Suprapubic skin (tissue), 4 donors: ENCODE measurements at regions not wholly inside any gene's neighbourhood (a gene's known extent, or its start where the extent isn't known, plus 50 kb on each side); places are given as distances from the start of the nearest gene placed in this dataset.
A peak's percentile ranks its signal among the peaks of the same experiment; 100 is the strongest.
"Not testable (repeated sequence)": the region's sequence is repeated elsewhere in the genome, so short reads cannot be mapped to it uniquely, and the experiment has no call there.

Experiments
- DNase-seq, 2 donors: peaks; one replicate each; pipeline ENCODE4 v3.0.0-alpha.2; 2019; ENCODE audit warnings: low spot score in 2 of 2
- H3K27ac ChIP-seq: fragments of 200-600 bp; sonication (generic); one replicate; pipeline ENCODE4 v1.5.1; 2019
- H3K27me3 ChIP-seq: fragments of 200-600 bp; sonication (generic); one replicate; pipeline ENCODE4 v1.5.1; 2019
- H3K36me3 ChIP-seq: fragments of 200-600 bp; sonication (generic); one replicate; pipeline ENCODE4 v1.5.1; 2019
- H3K4me1 ChIP-seq: fragments of 200-600 bp; sonication (generic); one replicate; pipeline ENCODE4 v1.5.1; 2019
- H3K4me3 ChIP-seq: fragments of 200-600 bp; sonication (generic); one replicate; pipeline ENCODE4 v1.5.1; 2019; ENCODE audit warnings: mild to moderate bottlenecking
- H3K9me3 ChIP-seq: fragments of 200-600 bp; sonication (generic); one replicate; pipeline ENCODE4 v1.5.1; 2019
- EP300 ChIP-seq: sonication (generic); formaldehyde crosslinking; IDR thresholded peaks from one replicate; pipeline ENCODE4 v1.6.1; 2017; ENCODE audit warnings: antibody characterized with exemption
- POLR2A ChIP-seq, 2 donors: fragments of 450-650 bp; IDR thresholded peaks; one replicate each; pipeline ENCODE4 v1.6.1; 2017; ENCODE audit warnings: antibody characterized with exemption in 2 of 2, mild to moderate bottlenecking in 2 of 2, moderate library complexity in 2 of 2
- POLR2AphosphoS5 ChIP-seq, 3 donors: sonication (generic); formaldehyde crosslinking; IDR thresholded peaks; one replicate each; pipeline ENCODE4 v1.6.1; 2017; ENCODE audit warnings: antibody characterized with exemption in 3 of 3
- WGBS: methylation state at CpG from one replicate; pipeline ENCODE4 v1.1.5; 2018; 5-methylcytosine and 5-hydroxymethylcytosine counted together
- TF ChIP-seq, protein P1 (sequence below), 2 donors: fragments of 200-600 bp in 1 of 2; fragments of 450-650 bp in 1 of 2; sonication (generic) in 1 of 2; IDR thresholded peaks; one replicate each; pipeline ENCODE4 v1.5.1; 2016 to 2019; ENCODE audit warnings: antibody characterized with exemption in 2 of 2, mild to moderate bottlenecking in 1 of 2, moderate library complexity in 1 of 2

DNA sequence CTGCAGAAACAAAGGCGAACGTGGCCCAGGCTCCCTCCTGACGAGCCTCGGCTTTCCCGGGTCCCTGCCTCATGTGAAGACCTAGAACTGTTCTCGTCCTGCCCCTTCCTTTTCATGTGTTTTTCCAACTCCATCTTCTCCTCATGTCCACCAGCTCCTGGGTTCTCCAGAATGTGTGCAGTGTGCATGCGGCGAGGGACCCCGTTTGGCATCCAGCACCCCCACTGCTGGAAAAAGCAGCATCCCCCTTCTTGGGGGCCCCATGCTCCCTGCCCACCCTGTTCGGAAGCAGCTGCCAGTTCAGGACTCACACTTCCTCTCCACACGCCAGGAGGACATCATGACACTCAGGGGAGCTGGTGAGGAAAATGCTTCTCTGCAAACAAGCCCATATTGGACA, 313.5 kb downstream of the BRD1 start:
- 84% methylated on average over 11 of the region's 11 CpGs for WGBS
- DNase-seq, result no peak
- TF ChIP-seq POLR2AphosphoS5 (IDR thresholded peaks at IDR 0.05), result no peak
- TF ChIP-seq, protein P1, sequence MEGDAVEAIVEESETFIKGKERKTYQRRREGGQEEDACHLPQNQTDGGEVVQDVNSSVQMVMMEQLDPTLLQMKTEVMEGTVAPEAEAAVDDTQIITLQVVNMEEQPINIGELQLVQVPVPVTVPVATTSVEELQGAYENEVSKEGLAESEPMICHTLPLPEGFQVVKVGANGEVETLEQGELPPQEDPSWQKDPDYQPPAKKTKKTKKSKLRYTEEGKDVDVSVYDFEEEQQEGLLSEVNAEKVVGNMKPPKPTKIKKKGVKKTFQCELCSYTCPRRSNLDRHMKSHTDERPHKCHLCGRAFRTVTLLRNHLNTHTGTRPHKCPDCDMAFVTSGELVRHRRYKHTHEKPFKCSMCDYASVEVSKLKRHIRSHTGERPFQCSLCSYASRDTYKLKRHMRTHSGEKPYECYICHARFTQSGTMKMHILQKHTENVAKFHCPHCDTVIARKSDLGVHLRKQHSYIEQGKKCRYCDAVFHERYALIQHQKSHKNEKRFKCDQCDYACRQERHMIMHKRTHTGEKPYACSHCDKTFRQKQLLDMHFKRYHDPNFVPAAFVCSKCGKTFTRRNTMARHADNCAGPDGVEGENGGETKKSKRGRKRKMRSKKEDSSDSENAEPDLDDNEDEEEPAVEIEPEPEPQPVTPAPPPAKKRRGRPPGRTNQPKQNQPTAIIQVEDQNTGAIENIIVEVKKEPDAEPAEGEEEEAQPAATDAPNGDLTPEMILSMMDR (IDR thresholded peaks at IDR 0.05), result no peak
- no peak for TF ChIP-seq POLR2A (IDR thresholded peaks at IDR 0.05)
- TF ChIP-seq EP300, result no peak

DNA sequence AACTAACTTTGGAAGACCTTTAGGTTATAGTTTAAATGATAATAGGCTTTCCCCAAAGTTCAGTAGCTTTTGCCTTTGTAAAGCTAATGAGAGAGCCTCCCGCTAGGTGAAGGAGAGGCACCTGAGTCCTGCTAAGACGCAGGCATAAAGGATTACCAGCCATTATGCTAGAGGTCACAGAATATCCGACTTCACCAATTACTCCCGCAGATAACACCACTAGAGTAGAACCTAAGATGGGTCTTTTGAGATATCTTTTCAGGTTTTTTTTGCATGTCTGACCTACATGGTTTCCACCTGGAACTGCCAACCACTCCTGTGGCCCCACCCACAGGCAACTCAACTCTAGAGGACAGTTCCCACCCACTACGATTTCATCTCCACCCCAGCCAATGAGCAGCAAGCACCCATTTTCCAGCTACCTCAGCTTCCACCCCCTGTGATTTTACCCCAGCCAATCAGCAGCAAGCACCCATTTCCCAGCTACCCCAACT, 314.3 kb downstream of the BRD1 start:
- 72% methylated on average over 5 of the region's 5 CpGs for WGBS
- H3K4me3 ChIP-seq, result no peak overlapping the region
- no peak for DNase-seq
- H3K9me3 ChIP-seq, result peaks cover 4% of the 10 kb centered on the region
- no peak for TF ChIP-seq POLR2AphosphoS5 (IDR thresholded peaks at IDR 0.05)
- TF ChIP-seq EP300, result no peak
- TF ChIP-seq, protein P1 (IDR thresholded peaks at IDR 0.05), result no peak
- TF ChIP-seq POLR2A (IDR thresholded peaks at IDR 0.05), result no peak
- H3K27ac ChIP-seq, result no peak overlapping the region
- peaks cover 3% of the 10 kb centered on the region for H3K4me1 ChIP-seq
- peaks cover 42% of the 10 kb centered on the region for H3K27me3 ChIP-seq
- H3K36me3 ChIP-seq, result no peaks in the 10 kb centered on the region

More for the DNA sequence above, 313.5 kb downstream of the BRD1 start:
- Histone ChIP-seq H3K36me3 (no peaks in the 10 kb centered on the region), H3K27me3 (peaks cover 50% of the 10 kb centered on the region), H3K4me3 (no peak overlapping the region), H3K9me3 (peaks cover 4% of the 10 kb centered on the region), H3K4me1 (peaks cover 3% of the 10 kb centered on the region), H3K27ac (no peak overlapping the region)

DNA sequence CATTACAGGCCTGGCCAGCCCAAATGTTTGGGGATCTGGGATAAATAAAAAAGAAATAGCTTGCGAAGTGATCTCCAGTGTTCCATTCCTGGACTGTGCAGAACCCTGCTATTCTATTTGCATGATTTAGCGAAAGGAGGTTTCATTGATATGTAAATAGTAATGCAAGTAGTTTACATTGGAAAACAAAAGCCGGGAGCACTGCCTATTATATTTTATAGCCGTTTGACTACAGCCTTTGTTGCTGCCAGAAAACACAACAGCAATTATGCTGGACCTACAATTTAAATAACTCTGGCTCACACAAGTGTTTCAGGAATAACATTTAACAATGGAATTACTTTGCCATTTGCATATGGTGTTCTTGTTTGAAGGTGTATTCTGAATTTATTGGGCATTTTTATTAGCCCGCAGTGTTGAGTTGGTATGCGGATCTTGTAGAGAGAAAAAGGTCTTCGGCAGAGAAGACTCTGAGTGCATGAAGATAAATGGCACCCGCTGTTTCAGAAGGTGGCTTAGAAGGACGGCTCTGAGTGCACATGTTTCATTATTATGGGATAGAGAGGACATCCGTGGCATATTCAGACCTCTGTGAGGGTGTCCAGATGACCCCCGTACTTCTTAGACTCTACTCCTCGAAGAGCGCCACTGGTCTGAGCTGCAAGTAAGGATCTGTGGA, 315.0 kb downstream of the BRD1 start:
- H3K27me3 ChIP-seq, result peaks cover 36% of the 10 kb centered on the region
- peaks cover 4% of the 10 kb centered on the region for H3K9me3 ChIP-seq
- H3K27ac ChIP-seq, result no peak overlapping the region
- H3K4me1 ChIP-seq, result peaks cover 3% of the 10 kb centered on the region
- no peak for DNase-seq
- H3K36me3 ChIP-seq, result no peaks in the 10 kb centered on the region
- TF ChIP-seq, protein P1 (IDR thresholded peaks at IDR 0.05), result no peak
- no peak for TF ChIP-seq POLR2AphosphoS5 (IDR thresholded peaks at IDR 0.05)
- TF ChIP-seq POLR2A (IDR thresholded peaks at IDR 0.05), result no peak
- no peak for TF ChIP-seq EP300
- 62% methylated on average over 13 of the region's 13 CpGs for WGBS
- no peak overlapping the region for H3K4me3 ChIP-seq

DNA sequence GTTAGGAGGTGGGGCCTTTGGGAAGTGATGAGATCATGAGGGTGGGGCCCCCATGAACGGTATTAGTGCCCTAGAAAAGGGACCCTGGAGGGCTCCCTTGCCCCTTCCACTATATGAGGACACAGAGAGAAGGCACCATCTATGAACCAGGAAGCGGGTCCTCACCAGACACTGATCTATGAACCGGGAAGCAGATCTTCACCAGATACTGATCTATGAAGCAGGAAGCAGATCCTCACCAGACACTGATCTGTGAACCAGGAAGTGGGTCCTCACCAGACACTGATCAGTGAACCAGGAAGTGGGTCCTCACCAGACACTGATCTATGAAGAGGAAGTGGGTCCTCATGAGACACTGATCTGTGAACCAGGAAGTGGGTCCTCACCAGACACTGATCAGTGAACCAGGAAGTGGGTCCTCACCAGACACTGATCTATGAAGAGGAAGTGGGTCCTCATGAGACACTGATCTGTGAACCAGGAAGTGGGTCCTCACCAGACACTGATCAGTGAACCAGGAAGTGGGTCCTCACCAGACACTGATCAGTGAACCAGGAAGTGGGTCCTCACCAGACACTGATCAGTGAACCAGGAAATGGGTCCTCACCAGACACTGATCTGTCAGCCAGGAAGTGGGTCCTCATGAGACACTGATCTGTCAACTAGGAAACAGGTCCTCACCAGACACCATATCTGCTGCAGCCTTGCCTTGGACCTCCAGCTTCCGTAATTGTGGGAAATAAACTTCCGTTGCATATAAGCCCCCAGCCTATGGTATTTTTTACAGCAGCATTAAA, 316.1 kb downstream of the BRD1 start:
- peaks cover 26% of the 10 kb centered on the region for H3K27me3 ChIP-seq
- WGBS, result 92% methylated on average over 5 of the region's 5 CpGs
- DNase-seq, result peak in 1 of 2 donors; percentile 14

DNA sequence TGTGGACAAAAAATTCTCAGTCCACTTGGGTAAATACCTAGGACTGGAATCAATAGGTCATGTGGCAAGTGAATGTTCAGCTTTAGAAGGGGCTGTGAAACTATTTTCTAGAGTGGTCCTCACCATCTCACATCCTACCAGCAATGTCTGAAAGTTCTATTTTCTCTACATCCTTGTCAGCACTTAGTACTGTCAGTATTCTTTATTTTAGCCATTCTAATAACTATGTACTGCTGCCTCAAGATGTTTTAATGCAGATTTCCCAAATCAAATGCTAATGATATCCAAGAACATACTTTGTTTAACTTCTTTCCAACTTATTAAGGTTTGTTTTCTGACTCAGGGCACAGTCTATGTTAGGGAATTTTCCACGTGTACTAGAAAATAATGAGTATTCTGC, 317.0 kb downstream of the BRD1 start:
- 93% methylated on average over 1 of the region's 1 CpG for WGBS

More for the DNA sequence above, 316.1 kb downstream of the BRD1 start:
- H3K36me3 ChIP-seq, H3K9me3 ChIP-seq, H3K27ac ChIP-seq, H3K4me3 ChIP-seq, H3K4me1 ChIP-seq: not testable (repeated sequence)

DNA sequence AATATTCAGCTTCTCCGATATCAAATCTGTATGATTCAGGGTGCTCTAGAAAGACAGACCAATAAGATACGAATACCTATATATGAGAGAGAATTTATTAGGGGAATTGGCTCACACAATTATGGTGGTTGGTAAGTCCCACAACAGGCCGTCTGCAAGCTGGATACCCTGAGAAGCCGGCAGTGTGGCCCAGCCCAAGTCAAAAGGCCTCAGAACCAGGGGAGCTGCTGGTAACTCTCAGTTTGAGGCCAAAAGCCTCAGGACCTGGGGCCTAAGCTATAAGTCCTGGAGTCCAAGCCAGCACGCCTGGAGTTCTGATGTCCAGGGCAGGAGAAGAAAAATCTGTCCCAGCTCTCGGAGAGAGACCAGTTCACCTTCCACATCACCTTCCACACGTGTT, 318.7 kb downstream of the BRD1 start:
- no peaks in the 10 kb centered on the region for H3K36me3 ChIP-seq
- H3K4me1 ChIP-seq, result no peaks in the 10 kb centered on the region
- no peak overlapping the region for H3K27ac ChIP-seq
- peaks cover 10% of the 10 kb centered on the region for H3K27me3 ChIP-seq
- DNase-seq, result no peak
- peaks cover 4% of the 10 kb centered on the region for H3K9me3 ChIP-seq
- TF ChIP-seq, protein P1 (IDR thresholded peaks at IDR 0.05), result no peak
- 86% methylated on average over 4 of the region's 7 CpGs for WGBS
- H3K4me3 ChIP-seq, result no peak overlapping the region

More for the DNA sequence above, 317.0 kb downstream of the BRD1 start:
- H3K4me1 ChIP-seq, result peaks cover 3% of the 10 kb centered on the region
- H3K27me3 ChIP-seq, result peaks cover 24% of the 10 kb centered on the region
- H3K4me3 ChIP-seq, result no peak overlapping the region
- H3K36me3 ChIP-seq, result no peaks in the 10 kb centered on the region
- H3K9me3 ChIP-seq, result peaks cover 4% of the 10 kb centered on the region
- H3K27ac ChIP-seq, result no peak overlapping the region
- TF ChIP-seq POLR2AphosphoS5 (IDR thresholded peaks at IDR 0.05), result no peak
- DNase-seq, result no peak
